ENCODE measurements at regions not wholly inside any gene's neighbourhood (a gene's known extent, or its start where the extent isn't known, plus 50 kb on each side); places are given as distances from the start of the nearest gene placed in this dataset.

DNA sequence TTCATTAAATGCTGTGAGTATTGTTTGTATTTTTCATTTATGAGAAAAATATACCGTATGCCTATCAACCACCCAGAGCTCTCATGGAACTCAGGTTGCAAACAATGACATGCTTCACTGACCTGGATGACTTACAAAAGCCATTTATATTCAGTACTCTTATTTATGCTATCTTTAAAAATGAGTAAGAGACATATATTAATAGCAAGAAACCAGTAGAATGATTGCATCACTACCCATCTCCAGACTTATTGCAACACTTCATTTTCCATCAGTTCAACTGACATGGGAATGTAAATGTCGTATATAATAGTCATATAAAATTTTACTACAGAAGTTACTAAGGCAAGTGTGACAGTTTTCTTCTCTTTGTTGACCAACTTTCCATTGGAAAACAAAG is 69.1 kb downstream of the OTP start:
- H3K27me3 Mint-ChIP-seq = peaks cover 39% of the 10 kb centered on the region
- H3K4me3 Mint-ChIP-seq = no peak overlapping the region
- H3K9me3 Mint-ChIP-seq = no peaks in the 10 kb centered on the region
- H3K27ac Mint-ChIP-seq (ENCODE audit: low read depth) = no peak overlapping the region
- H3K4me1 Mint-ChIP-seq = no peaks in the 10 kb centered on the region
- no peaks in the 10 kb centered on the region for H3K36me3 Mint-ChIP-seq (ENCODE audit: insufficient read depth)
- ATAC-seq (replicated peaks; ENCODE audit: extremely low read depth, poor library complexity, severe bottlenecking) (no peak), DNase-seq (ENCODE audit: low spot score in 2 of 2) (no peak)

DNA sequence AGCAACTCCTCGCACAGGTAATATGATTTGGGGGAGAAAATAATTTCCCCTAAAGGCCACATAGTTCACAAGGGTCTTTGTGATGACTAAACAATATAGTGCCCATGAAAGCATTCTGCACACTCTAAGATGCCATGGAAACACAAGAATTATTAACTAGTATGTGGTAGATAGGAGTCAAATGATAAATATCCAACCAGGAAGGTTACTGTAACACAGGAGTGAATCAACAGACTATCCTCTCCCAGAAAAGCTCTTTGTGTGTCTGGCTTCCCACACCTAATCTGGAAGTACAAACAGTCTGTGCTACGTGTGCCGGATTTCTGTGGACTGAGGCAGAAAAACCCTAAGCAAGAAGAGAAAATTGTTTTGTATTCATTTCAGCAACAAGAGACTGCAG is 70.0 kb downstream of the OTP start:
- ATAC-seq (replicated peaks; ENCODE audit: extremely low read depth, poor library complexity, severe bottlenecking) = no peak
- no peaks in the 10 kb centered on the region for H3K4me1 Mint-ChIP-seq

DNA sequence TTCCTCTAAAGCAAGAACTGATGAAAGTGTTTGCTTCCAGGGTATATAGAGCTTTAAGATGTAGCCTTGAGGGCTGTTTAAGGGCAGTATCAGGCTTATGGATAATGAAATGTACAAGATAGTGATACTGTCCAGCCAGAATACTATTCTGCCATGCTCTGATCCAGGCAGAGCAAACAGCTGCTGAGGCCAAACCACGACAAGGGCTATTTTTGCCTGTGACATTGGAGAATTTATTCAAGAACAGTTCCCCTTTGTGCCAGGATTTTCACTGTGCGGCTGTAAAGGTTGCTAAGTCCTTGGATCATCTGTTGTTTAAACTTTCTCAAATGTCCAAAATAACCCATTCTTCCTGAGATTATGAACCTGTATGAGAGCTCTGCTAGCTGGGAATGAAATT is 70.4 kb downstream of the OTP start:
- Mint-ChIP-seq H3K27ac (ENCODE audit: low read depth) (no peak overlapping the region), H3K4me3 (no peak overlapping the region), H3K4me1 (no peaks in the 10 kb centered on the region), H3K9me3 (no peaks in the 10 kb centered on the region), H3K27me3 (peaks cover 27% of the 10 kb centered on the region), H3K36me3 (ENCODE audit: insufficient read depth) (no peaks in the 10 kb centered on the region)
- DNase-seq (ENCODE audit: low spot score in 2 of 2) (no peak), ATAC-seq (replicated peaks; ENCODE audit: extremely low read depth, poor library complexity, severe bottlenecking) (no peak)

More for the DNA sequence above, 70.0 kb downstream of the OTP start:
- no peak overlapping the region for H3K4me3 Mint-ChIP-seq
- no peak overlapping the region for H3K27ac Mint-ChIP-seq (ENCODE audit: low read depth)
- no peaks in the 10 kb centered on the region for H3K36me3 Mint-ChIP-seq (ENCODE audit: insufficient read depth)
- DNase-seq (ENCODE audit: low spot score in 2 of 2) = no peak
- H3K27me3 Mint-ChIP-seq = peaks cover 32% of the 10 kb centered on the region
- no peaks in the 10 kb centered on the region for H3K9me3 Mint-ChIP-seq

DNA sequence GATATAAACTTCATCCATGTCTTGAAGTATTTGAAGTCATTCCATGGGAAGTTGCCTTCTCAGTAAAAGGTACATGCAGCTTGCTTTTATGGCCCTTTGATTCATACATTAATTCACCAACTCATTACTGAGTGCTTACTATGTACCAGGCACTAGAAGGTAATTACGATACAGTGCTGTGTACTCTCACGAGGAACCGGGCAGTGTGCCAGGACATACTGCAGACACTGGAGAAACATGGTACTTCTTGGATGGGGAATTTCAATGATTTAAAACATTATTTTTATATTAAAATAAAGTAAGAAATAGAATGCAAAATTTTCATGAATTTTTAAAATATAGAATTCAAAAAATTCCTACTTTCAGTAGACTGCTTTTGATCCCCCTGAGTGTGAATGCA is 71.4 kb upstream of the WDR41 start:
- no peaks in the 10 kb centered on the region for H3K9me3 Mint-ChIP-seq
- H3K4me3 Mint-ChIP-seq = no peak overlapping the region
- no peaks in the 10 kb centered on the region for H3K4me1 Mint-ChIP-seq
- no peak overlapping the region for H3K27ac Mint-ChIP-seq (ENCODE audit: low read depth)
- DNase-seq (ENCODE audit: low spot score in 2 of 2) (no peak), ATAC-seq (replicated peaks; ENCODE audit: extremely low read depth, poor library complexity, severe bottlenecking) (no peak)
- H3K27me3 Mint-ChIP-seq = peaks cover 10% of the 10 kb centered on the region
- H3K36me3 Mint-ChIP-seq (ENCODE audit: insufficient read depth) = no peaks in the 10 kb centered on the region

DNA sequence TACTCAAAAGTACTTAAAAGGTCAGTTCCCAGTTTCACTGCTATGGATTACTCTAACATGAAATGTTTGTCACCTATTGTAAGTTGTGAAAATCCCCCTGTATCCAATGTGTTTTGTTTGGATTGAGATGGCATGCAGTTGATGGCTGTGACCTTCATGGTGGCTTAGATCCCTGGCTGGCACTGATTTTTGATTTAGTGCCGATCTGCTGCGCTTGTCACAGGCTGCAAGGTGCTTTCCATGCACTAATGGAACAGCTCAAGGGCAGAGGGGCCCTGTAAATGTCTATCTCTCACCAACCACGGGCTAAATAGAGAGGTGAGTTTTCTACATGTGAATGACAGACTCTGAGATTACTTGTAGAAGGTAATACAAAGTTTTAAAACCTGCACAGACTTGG is 69.8 kb upstream of the WDR41 start:
- no peaks in the 10 kb centered on the region for H3K4me1 Mint-ChIP-seq
- H3K36me3 Mint-ChIP-seq (ENCODE audit: insufficient read depth) = no peaks in the 10 kb centered on the region
- peaks cover 9% of the 10 kb centered on the region for H3K27me3 Mint-ChIP-seq
- H3K4me3 Mint-ChIP-seq = no peak overlapping the region
- H3K27ac Mint-ChIP-seq (ENCODE audit: low read depth) = no peak overlapping the region
- H3K9me3 Mint-ChIP-seq = no peaks in the 10 kb centered on the region
- no peak for ATAC-seq (replicated peaks; ENCODE audit: extremely low read depth, poor library complexity, severe bottlenecking)
- no peak for DNase-seq (ENCODE audit: low spot score in 2 of 2)

DNA sequence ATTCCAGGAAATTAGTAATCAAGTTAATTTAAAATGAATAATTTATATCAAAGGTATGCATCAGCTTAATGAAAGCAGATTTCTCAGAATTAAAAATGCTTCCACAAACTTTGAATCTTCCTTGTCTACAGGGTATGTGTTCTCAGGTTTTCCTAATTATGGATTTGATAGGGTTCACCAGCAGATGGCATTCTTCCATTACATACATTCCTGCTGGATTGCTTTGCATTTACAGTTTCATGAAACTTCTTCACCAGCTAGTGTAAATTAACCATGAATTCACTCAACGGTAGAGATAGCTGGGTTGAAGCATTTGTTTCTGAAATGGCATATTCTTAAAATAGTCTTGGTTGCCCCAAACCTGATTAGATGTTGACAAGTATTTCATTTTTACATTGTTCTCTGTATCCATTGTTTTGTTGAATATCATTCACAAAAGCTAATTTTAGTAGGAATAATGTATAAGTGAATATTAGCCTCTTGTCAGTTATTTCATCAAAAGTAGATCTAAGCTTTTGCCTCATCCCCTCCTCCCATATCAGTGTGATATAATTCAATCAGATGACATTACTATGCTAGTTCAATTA is 68.7 kb upstream of the WDR41 start:
- Mint-ChIP-seq H3K4me1 (no peaks in the 10 kb centered on the region), H3K9me3 (no peaks in the 10 kb centered on the region), H3K27ac (ENCODE audit: low read depth) (no peak overlapping the region), H3K27me3 (peaks cover 9% of the 10 kb centered on the region), H3K36me3 (ENCODE audit: insufficient read depth) (no peaks in the 10 kb centered on the region), H3K4me3 (no peak overlapping the region)
- DNase-seq (ENCODE audit: low spot score in 2 of 2) (no peak), ATAC-seq (replicated peaks; ENCODE audit: extremely low read depth, poor library complexity, severe bottlenecking) (no peak)

DNA sequence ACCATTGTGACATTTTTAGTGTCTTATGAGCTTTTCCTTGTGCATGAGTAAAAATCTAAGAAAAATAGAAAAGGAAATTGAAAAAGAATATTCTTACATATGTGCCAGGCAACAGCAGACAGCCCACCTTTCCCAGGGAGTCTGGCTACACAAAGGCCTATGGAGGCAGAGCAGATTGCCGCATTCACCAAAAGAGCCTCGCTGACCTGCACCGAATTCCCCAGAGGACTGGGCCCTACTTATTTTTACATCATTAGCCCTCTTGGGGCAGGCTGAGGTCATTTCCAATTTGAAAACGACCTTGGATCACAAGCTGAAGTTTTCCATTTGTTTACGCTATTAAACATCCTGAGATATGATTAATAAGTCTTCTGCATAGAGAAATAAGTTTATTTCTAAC is 66.2 kb upstream of the WDR41 start:
- H3K9me3 Mint-ChIP-seq = no peaks in the 10 kb centered on the region
- H3K27ac Mint-ChIP-seq (ENCODE audit: low read depth) = no peak overlapping the region
- no peaks in the 10 kb centered on the region for H3K36me3 Mint-ChIP-seq (ENCODE audit: insufficient read depth)
- no peaks in the 10 kb centered on the region for H3K4me1 Mint-ChIP-seq
- DNase-seq (ENCODE audit: low spot score in 2 of 2) (no peak), ATAC-seq (replicated peaks; ENCODE audit: extremely low read depth, poor library complexity, severe bottlenecking) (no peak)
- H3K4me3 Mint-ChIP-seq = no peak overlapping the region
- H3K27me3 Mint-ChIP-seq = peaks cover 18% of the 10 kb centered on the region

DNA sequence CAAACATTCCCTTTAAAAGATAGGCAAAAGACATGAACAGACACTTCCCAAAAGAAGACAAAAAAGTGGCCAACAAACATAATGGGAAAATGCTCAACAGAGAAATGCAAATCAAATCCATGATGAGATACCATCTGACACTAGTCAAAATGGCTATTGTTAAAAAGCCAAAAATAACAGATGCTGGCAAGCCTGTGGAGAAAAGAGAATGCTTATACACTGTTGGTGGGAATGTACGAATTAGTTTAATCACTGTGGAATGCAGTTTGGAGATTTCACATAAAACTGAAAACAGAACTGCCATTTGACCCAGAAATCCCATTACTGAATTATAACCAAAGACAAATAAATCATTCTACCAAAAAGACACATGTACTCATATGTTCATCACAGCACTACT is 58.3 kb upstream of the WDR41 start:
- Mint-ChIP-seq H3K4me1 (no peaks in the 10 kb centered on the region), H3K4me3 (no peak overlapping the region), H3K36me3 (ENCODE audit: insufficient read depth) (no peaks in the 10 kb centered on the region), H3K27me3 (peaks cover 64% of the 10 kb centered on the region), H3K9me3 (peaks cover 5% of the 10 kb centered on the region), H3K27ac (ENCODE audit: low read depth) (no peak overlapping the region)
- ATAC-seq (replicated peaks; ENCODE audit: extremely low read depth, poor library complexity, severe bottlenecking) (no peak), DNase-seq (ENCODE audit: low spot score in 2 of 2) (no peak)

DNA sequence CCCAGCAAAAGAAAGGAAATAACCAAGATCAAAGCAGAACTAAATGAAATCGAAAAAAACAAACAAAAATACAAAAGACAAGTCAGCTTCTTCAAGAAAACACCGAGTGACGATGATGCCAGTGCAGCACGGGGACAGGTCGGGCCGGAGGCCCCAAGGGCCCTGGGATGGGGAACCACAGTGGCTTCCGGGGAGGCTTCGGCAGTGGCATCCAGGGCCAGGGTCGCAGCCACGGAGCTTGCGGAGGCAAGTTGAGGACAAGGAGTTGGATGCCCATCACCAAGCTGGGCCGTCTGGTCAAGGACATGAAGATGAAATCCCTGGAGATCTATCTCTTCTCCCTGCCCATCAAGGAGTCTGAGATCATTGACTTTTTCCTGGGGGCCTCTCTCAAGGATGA is 53.2 kb upstream of the WDR41 start:
- Mint-ChIP-seq H3K4me3 (no peak overlapping the region), H3K36me3 (ENCODE audit: insufficient read depth) (peaks cover 2% of the 10 kb centered on the region), H3K27ac (ENCODE audit: low read depth) (no peak overlapping the region), H3K27me3 (peaks cover 87% of the 10 kb centered on the region), H3K4me1 (no peaks in the 10 kb centered on the region), H3K9me3 (no peaks in the 10 kb centered on the region)
- DNase-seq (ENCODE audit: low spot score in 2 of 2) (no peak), ATAC-seq (replicated peaks; ENCODE audit: extremely low read depth, poor library complexity, severe bottlenecking) (no peak)

All from central memory CD8-positive, alpha-beta T cell (primary cell).